ENCODE measurements at regions not wholly inside any gene's neighbourhood (a gene's known extent, or its start where the extent isn't known, plus 50 kb on each side); places are given as distances from the start of the nearest gene placed in this dataset.

- H3K4me1 ChIP-seq: no peaks in the 10 kb centered on the region
- no peaks in the 10 kb centered on the region for H3K36me3 ChIP-seq
- no peak for DNase-seq
- no peak overlapping the region for H3K27ac ChIP-seq
- TF ChIP-seq CTCF (IDR thresholded peaks at IDR 0.05) (no peak), POLR2A (IDR thresholded peaks at IDR 0.05) (no peak)
- H3K9me3 ChIP-seq: no peaks in the 10 kb centered on the region
- no peaks in the 10 kb centered on the region for H3K27me3 ChIP-seq
- H3K4me3 ChIP-seq: no peak overlapping the region
Measured at GRCh38 chr12:85659754-85660530, 176.3 kb downstream of the RASSF9 start.

GRCh38 chr12:85661461-85662206 lies 174.6 kb downstream of the RASSF9 start:
- H3K4me1 ChIP-seq: no peaks in the 10 kb centered on the region
- H3K4me3 ChIP-seq: no peak overlapping the region
- H3K27me3 ChIP-seq: no peaks in the 10 kb centered on the region
- H3K27ac ChIP-seq: no peak overlapping the region
- no peak for DNase-seq
- no peaks in the 10 kb centered on the region for H3K9me3 ChIP-seq
- no peak for TF ChIP-seq CTCF (IDR thresholded peaks at IDR 0.05)
- no peak for TF ChIP-seq POLR2A (IDR thresholded peaks at IDR 0.05)
- no peaks in the 10 kb centered on the region for H3K36me3 ChIP-seq

DNA sequence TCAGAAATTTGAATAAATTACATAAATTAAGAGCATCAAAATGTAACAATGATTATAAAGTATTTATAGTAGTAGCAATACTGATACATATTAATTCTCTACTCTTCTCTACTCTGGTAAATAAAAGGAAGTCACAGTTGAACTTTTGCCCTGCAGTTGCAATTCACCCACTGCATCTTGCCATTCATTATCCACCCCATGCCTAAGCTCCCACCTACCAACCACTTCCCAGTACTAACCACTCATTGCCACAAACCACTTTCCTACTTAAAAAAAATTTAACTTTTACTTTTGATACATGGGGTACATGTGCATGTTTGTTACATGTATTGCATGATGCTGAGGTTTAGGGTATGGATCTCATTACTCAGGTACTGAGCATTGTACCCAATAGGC lies 174.0 kb downstream of the RASSF9 start:
- no peaks in the 10 kb centered on the region for H3K9me3 ChIP-seq
- no peaks in the 10 kb centered on the region for H3K27me3 ChIP-seq
- DNase-seq: no peak
- no peaks in the 10 kb centered on the region for H3K36me3 ChIP-seq
- TF ChIP-seq POLR2A (IDR thresholded peaks at IDR 0.05) (no peak), CTCF (IDR thresholded peaks at IDR 0.05) (no peak)
- H3K27ac ChIP-seq: no peak overlapping the region
- H3K4me3 ChIP-seq: no peak overlapping the region
- no peaks in the 10 kb centered on the region for H3K4me1 ChIP-seq

GRCh38 chr12:85663631-85664030 lies 172.6 kb downstream of the RASSF9 start:
- Histone ChIP-seq H3K27ac (no peak overlapping the region), H3K36me3 (no peaks in the 10 kb centered on the region), H3K4me3 (no peak overlapping the region), H3K27me3 (no peaks in the 10 kb centered on the region), H3K9me3 (no peaks in the 10 kb centered on the region), H3K4me1 (no peaks in the 10 kb centered on the region)
- TF ChIP-seq CTCF (IDR thresholded peaks at IDR 0.05): no peak
- no peak for TF ChIP-seq POLR2A (IDR thresholded peaks at IDR 0.05)
- no peak for DNase-seq

DNA sequence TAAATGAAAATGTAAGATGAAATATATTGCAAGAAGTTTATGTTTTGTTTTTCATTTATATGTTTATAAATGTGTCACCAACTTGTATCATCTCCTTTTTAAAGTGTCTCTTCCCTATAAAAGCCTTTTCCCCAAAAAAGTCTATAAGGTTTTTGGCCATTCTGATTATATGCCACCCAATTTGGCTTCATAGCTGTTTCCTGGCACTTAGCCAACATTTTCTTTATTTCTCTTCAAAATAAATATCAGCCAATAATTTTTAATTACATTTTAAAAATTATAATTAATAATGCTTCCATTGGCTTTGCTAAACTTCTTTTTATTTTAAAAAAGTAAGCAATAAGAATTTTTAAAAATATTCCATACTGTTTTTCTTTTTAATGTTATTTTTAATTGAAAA lies 171.8 kb downstream of the RASSF9 start:
- H3K4me3 ChIP-seq: no peak overlapping the region
- no peak overlapping the region for H3K27ac ChIP-seq
- H3K27me3 ChIP-seq: no peaks in the 10 kb centered on the region
- no peaks in the 10 kb centered on the region for H3K9me3 ChIP-seq
- no peaks in the 10 kb centered on the region for H3K36me3 ChIP-seq
- DNase-seq: no peak
- H3K4me1 ChIP-seq: no peaks in the 10 kb centered on the region
- no peak for TF ChIP-seq CTCF (IDR thresholded peaks at IDR 0.05)
- TF ChIP-seq POLR2A (IDR thresholded peaks at IDR 0.05): no peak

Data from Peyer's patch (tissue), 4 donors.